Stimulated activated naive CD4-positive, alpha-beta T cell treated with Interleukin-2 at 50 U/mL for 16 hours (primary cell): ENCODE measurements at regions not wholly inside any gene's neighbourhood (a gene's known extent, or its start where the extent isn't known, plus 50 kb on each side); places are given as distances from the start of the nearest gene placed in this dataset.

Experiments
- DNase-seq: peaks from one replicate; lab custom pipeline; 2025; lab: John Stamatoyannopoulos, UW

DNA sequence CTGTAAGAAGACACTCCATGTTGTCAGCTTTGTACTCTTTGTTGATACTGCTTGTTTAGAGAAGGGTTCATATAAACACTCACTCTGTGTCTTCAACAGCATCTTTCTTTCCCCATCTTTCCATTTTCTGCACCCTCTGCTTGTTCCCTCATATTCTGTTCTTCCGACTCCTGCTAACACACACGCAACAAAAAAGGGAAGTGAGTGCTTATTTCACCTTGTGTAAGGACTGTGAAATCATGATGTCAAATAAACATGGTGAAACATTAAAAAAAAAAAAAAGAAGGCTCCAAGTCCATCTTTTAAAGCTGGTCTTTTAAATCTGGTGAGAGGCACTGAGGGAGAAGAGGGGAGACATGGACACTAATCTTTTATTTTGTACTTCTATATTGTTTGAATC, 145.4 kb downstream of the RPAP3 start:
- no peak for DNase-seq

DNA sequence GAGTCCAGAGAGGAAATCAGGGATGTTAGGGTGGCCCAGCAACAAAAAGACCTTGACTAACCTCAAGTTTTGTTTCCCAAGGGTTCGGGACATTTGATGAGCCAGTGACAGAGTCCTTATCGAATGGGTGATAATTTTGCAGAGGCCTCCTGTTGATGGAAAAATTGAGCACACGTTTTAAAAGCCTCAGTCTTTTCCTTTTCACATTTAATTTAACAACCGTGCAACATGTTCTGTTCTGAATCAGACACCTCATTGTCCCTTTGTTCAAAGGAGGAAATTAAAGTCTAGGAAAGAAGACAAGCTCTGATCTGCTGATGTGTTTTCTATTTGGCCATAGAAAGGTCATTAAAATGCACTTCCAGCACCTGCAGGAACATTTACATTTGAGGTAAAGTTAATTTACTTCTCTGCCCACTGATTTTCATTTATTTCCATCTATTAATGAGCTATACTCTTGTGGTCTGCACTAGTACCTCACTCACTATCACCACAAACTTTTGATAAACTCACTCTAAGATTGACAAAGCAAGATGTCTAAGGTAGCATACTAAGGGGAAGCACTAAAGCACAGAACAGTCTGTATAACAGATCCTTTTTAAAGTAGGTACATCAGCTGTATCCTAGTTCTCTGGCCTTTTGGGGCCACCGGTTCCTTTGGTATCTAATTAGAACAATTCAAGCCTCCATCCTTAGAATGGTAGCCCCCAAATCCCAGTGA, 147.0 kb downstream of the RPAP3 start:
- DNase-seq, result no peak

DNA sequence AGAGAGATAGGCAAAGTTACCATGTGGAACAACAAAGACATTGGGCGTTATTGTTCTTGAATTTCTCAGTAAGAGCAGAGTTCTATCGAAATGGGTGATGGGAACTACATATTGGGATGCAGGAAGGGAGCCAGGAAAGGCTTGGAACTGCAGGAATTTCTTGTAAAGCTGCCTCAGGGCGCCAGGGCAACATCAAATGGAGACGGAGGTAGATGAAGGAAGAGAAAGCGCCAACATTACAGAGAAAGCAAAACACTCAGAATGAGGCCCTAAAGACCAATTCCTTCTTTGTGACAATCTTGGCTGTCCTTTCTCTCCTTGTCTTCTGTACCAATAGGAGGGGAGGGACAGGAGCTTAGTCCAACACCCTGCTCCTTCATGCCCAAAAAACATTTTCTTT, 148.4 kb downstream of the RPAP3 start:
- DNase-seq, result no peak

DNA sequence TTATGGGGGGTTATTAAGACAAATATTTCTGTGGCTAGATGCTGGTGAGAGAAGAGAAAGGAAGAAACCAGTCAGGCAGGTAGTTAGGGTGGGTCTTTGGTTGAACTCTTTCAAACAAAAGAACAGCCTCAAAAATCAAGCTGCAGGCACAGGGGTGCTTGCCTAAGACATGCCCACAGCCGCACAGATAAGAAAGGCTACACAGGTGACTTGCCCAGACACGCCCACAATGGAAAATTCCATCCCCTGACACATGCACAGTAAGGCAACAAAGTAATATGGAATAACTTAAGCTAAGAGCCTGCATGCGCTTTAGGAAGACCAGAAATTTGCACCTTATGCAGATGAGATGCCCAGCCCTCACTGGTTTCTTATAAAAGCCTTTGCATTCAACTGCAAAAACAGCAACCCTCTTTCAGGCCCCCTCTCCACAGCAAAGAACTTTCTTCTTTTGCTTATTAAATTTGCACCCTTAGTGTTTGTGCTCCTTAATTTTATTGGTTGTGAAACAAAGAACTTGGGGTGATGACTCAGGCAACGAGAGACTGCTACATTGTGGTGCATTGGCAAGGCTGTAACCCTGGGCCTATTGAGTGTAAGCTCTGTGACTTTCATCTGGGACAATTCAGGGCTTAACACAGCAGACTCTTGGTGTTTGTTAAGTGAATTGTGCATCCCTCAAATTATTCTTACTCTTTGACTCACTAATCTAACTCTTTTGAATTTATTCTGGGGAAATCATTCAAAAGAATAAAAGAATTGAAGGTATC, 149.4 kb downstream of the RPAP3 start:
- DNase-seq, result no peak

DNA sequence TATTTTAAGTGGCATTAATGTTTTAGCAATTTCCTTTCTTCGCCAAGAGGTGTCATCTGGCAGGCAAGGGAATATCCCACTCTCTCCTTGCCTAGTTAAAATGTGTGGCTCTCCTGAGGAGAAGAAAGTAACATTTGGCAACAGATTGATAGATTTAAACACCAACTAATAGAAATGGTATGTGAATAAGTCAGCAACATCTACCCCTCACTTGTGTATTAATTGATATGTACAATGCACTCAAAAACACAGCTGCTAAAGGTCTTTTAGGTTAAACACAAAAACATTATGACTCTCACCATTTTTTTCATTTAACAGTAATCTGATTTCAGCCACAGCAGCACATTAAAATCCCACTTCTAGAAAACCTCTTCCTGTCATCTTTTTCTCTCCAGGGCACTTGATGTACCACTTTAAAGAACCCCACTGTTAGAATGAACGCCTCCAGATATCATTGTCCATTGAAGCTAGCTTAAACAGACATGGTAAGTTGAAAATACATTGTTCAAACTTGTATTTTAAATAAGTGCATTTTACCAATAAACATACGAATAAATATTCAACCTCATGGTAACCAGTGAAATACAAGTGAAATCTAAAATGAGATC, 151.7 kb downstream of the RPAP3 start:
- DNase-seq, result no peak

DNA sequence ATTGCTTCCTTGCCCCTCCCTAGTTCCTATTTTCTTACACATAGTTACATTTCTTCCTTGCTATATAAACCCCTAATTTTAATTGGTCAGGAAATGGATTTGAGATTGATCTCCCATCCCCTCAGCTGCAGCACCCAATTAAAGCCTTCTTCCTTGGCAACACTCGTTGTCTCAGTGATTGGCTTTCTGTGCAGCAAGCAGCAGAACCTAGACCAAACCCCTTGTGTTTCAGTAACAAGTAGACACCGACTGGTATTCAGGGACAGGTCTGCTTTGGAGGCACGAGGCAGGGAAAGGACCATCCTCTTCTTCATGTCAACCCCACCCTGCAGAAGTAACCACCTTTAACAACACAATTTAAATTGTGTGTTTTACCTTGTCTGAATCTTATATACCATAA, 152.6 kb downstream of the RPAP3 start:
- DNase-seq, result no peak

DNA sequence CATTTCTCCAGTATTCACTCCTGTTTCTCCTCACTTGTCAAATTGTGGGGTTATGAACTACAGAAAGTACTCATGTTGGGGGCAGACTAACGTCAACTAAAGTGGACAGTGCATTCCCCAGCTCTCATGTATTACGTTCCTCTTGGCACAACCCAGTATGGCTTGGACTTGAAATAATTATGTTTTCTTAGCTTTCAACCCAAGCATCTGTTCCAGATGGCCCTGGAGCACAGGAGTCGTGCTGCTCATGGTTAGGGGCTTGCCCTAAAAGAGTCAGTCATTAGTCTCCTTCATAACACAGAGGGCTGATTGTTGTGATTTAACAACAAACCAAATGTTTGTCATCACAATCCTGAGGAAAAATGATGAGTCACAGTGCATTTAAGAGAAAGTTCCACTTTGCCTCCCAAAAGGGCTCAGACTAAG, 154.4 kb downstream of the RPAP3 start:
- DNase-seq, result no peak

DNA sequence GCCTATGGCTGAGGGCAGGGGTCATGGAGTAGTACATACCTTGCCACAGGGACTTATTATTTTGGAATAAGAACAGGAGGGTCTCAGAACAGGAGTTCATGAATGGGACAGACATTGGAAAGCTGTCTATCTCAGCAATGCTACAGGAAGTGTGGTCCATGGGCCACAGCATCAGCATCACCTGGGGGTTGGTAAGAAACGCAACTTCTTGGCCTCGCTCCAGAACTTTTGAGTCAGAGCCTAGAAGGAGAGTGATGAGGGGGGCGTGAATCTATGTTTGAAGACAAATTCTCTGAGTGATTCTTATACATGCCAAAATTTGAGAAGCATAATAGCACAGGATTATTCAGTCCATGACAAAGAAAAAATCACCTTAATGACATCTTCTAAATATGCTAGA, 156.6 kb downstream of the RPAP3 start:
- no peak for DNase-seq

DNA sequence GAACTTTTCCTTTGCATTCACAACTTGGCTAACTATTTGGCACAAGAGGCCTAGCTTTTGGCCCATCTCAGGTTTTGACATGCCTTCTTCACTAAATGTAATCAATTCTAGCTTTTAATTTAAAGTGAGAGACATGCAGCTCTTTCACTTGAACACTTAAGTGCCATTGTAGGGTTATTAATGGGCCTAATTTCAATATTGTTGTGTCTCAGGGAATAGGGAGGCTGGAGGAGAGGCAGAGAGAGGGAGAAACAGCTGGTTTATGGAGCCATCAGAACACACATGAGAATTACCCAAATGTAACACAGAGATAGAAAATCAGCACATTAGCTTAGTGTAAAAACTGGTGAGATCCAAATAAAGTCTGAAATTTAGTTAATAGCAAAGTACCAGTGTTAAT, 157.4 kb downstream of the RPAP3 start:
- no peak for DNase-seq

DNA sequence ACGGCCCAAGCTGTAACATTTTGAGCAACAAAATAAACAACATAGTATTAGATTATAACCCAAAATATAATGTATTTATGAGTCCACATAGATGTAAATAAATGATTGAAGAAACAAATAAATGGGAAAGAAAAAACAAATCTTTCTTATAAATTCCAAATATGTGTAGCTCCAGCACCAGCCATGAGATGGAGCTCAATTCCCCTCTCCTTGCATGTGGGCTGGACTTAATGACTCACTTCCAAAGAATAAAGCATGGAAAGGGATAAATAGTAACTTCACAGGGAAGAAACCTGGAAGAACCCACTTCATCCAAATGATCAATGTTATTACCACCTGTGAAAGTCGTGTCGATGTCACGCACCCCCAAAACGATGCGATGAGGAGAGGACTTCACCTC, 158.8 kb downstream of the RPAP3 start:
- no peak for DNase-seq

DNA sequence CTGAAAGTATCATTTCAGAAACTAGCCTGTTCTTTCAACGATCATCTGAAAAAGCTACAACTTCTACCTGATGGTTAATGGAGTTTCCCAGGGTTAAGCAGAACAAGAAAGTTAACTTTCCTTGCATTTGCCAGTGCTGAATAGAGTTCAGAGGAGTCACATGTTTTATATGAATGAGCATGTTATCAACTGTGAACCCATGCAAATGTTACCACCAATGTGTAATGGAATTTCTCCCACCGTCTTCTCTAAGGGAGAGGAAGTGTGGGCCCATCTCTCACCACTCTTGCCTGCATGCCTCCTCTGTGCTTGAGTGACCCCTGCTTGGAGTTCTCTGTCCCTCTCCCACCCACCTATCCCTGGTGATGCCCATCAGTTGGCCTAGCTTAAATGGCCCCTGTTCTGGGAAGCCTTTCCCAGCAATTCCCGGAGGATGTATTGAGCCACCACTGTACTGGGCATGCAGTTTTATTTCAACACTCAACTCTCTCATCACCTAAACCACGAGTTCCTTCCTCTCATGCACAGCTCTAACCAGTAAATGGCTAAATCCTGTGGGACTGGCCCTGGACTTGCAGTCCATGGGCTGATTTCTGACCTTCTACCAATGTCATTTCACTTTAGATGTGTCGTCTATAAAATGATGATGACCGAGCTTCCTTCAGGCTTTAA, 159.8 kb downstream of the RPAP3 start:
- DNase-seq, result no peak

DNA sequence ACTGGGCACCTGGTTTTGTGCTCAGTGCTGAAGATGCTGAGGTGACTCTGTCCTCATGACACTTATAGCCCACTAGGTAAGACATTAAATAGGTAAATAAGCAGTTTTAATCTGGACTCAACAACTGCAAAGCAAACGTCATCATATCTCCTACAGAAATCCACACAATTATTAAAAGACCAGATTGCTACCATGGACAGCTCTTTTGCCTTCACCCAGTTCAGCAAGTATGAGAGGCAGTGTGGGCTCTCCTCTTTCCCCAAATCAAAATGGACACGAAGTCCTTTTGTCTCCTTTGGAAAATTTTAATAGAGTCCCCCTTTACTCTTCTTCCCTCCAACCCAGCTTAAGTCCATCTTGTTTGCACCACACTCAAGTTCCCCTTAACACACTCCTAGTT, 171.1 kb downstream of the RPAP3 start:
- no peak for DNase-seq

DNA sequence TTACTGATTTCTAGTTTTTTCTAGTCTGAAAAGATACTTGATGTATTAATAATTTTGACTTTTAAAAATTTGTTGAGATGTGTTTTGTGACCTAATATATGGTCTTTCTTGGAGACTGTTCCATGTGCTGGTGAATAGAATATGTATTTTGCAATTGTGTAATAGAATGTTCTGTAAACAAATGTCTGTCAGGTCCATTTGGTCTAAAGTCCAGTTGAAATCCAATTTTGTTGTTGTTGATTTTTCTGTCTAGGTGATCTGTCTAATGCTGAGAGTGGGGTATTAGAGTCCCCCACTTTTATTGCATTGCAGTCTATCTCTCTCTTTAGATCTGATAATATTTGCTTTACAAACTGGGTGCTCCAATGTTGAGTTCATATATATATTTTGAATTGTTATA, 175.8 kb downstream of the RPAP3 start:
- DNase-seq, result no peak

DNA sequence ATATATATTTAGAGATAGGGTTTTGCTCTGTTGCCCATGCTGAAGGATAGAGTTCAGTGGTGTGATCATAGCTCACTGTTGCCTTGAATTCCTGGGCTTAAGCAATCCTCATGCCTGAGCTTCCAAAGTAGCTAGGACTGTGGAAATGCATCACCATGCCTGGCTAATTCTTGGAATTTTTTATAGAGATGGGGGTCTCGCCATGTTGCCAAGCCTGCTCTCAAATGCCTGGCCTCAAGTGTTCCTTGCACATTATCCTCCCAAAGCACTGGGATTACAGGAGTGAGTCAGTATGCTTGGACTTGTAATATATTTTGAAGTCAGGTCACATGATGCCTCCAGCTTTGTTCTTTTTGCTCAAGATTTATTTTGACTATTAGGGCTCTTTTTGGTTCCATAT, 178.0 kb downstream of the RPAP3 start:
- DNase-seq, result no peak

DNA sequence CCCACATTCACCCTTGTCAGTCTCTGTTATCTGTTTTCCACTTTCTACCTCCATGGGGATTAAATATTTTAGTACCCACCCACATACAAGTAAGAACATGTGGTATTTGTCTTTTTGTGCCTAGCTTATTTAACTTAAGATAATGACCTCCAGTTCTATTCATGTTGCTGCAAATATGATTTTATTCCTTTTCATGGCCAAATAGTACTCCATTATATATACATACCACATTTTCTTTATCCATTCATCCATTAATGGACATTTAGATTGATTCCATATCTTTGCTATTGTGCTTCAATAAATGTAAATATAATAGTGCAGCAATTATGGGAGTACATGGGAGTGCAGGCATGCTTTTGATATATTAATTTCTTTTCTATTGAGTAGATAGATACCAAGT, 185.8 kb downstream of the RPAP3 start:
- no peak for DNase-seq

DNA sequence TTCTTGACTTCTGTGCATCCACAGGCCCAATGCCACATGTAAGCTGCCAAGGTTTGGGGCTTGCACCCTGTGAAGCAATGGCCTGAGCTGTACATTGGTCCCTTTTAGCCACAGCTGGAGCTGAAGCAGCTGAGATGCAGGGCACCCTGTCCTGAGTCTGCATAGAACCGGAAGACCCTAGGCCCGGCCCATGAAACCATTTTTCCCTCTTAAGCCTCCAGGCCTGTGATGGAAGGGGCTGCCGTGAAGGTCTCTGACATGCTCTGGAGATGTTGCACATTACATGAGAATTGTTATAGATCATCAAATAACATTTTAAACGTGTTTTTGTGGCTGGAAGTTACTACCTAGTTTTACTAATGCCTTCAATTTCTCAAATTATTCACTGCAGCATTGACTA, 188.7 kb downstream of the RPAP3 start:
- DNase-seq, result no peak

DNA sequence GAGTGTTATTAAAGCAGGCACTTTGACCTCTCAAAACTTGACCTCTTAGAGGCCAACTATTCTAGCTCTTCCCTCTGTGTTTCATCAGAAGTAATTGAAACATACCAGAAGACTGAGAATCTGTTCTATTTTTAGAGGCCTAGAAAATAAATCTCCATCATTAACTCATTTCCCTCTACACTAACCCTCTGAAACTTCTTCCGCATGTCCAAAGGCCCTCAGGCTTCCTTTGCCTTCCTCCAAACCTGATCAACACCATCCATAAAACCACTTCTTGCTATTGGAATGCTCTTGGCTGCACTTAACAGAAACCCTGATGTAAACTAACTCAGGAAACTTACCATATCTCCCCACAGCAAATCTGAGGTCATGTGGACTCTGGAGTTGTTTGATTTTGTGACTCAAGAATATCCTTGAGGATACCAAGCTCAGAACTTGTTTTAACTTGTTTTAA, 196.4 kb downstream of the RPAP3 start:
- DNase-seq, result no peak

DNA sequence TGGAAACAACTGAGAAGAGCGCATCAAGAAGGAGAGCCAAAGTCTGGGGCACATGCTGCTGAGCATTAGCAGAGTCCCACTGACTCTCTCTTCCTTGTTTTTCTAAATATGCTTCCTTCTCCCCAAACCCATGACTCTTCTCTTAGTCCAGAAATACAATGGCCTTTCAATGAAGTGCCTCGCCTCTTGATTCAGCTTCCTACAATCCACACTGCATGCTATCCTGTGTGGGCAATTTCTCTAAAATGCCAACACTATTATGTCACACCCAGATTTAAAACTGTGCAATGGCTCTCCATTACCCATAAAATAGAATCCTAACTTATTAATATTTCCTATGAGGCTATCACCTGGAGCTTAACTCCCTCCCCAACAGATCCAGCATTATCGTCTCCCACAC, 198.6 kb downstream of the RPAP3 start:
- no peak for DNase-seq

DNA sequence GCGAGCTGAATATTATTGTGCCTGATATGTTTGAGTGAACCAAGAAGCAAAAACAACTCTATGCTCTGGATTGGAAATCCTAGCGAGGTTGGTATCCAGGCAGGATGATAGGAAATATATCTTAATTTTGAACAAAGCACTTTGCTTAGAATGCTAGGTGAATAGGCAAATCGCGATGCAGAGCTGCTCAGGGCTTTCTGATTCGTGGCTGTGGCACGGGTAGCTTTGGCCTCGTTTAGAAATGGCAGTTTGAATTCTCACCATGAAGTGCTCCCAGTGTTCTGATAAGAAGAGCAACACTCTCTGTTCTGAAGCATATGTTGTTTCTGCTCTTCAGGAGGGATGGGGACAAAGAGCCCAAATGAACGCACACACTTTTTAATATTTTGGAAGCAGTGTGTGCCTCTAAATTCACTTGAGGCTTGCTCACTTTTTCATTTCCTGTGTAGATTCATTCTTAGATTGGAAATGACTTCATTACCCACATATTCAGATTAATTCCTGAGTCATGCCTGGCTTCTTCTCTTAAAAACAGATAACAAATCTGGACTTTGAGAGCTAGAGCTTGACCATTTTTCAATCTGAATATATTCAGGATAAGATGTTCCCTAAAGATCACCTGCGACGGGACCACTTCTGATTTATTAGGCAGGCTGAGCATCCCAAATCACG, 200.9 kb downstream of the RPAP3 start:
- DNase-seq, result no peak

DNA sequence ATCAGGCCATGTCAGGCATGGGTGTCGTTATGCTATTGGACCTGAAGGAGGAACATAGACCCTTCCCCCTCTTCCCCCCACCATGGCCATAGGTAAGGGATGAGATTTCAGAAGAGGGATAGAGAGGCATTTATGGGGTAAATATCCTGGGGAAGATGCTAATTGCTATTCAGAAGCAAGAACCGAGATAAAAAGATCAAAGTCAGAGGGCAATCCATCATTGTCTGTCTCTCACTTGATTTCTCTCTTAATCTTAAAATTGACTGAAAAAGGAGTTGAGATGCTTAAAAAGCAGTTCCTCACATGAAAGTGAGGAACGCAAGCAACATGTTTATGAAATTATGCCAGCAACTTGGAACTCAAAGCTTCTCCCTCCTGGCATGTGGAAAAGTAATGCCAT, 212.0 kb downstream of the RPAP3 start:
- DNase-seq, result no peak

DNA sequence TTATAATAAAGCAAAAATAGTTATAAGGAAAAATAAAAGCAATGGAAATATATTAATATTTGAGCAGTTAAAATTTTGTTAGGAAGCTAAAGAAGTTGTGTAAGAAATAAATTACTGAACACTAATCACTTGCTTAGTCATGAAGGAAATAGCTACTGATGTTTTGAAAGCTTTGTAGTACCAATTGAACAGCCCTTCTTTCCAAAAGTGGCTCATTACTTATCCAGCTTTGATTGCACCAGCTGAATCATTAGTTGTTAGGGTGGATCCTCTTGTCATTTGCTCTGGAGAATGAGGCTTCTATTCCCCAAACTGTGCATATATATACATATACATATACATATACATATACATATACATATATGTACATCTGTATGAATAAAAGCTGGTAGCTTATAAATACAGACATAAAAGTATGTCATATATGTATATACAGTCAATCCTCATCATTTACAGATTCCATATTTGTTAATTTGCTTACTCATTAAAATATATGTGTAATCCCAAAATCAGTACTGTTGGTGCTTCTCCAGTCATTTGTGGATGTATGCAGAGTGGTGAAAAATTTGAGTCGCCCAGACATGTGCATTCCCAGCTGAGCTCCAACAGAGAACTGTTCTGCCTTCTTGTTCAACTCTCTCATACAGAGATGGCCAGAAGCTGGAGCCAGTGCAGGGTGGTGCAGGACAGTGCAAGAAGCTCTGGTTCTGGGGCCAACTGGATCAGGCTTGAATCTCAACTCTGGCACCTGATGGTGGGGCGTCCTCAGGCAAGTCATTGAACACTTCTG, 214.1 kb downstream of the RPAP3 start:
- DNase-seq, result no peak
